ENCODE measurements at regions not wholly inside any gene's neighbourhood (a gene's known extent, or its start where the extent isn't known, plus 50 kb on each side); places are given as distances from the start of the nearest gene placed in this dataset.

- Histone ChIP-seq H3K27me3 (ENCODE audit: control insufficient read depth, insufficient read depth, low read length) (peaks cover 6% of the 10 kb centered on the region), H4K5ac (ENCODE audit: low read depth, low read length) (no peak overlapping the region), H3K9me3 (ENCODE audit: control insufficient read depth, insufficient read depth, low read length) (no peaks in the 10 kb centered on the region), H3K27ac (ENCODE audit: insufficient read depth, low read length) (no peak overlapping the region), H3K79me1 (ENCODE audit: low read depth in 1 of 2, low read length in 2 of 2) (no peaks in the 10 kb centered on the region), H2AFZ (replicated peaks; ENCODE audit: low read length, poor library complexity) (no peak overlapping the region), H3K9ac (ENCODE audit: low read depth, low read length) (no peak overlapping the region), H3K14ac (replicated peaks; ENCODE audit: low read depth, low read length) (no peak overlapping the region), H2AK9ac (replicated peaks; ENCODE audit: low read depth, low read length, poor library complexity) (no peak overlapping the region), H2BK5ac (ENCODE audit: low read depth, low read length, poor library complexity, severe bottlenecking) (no peak overlapping the region), H3K23ac (ENCODE audit: low read depth, low read length) (no peak overlapping the region), H3K4me3 (ENCODE audit: insufficient read depth, low read depth, low read length) (no peak overlapping the region), H3K4me2 (ENCODE audit: low read depth, low read length) (no peak overlapping the region), H2BK20ac (ENCODE audit: low read depth, low read length) (no peak overlapping the region), H4K91ac (ENCODE audit: insufficient read depth, low read depth, low read length) (no peak overlapping the region), H3K36me3 (ENCODE audit: control insufficient read depth, insufficient read depth, low read length) (no peaks in the 10 kb centered on the region), H3K9me1 (ENCODE audit: insufficient read depth, low read length) (peaks cover 2% of the 10 kb centered on the region; the same call in 1 of the 2 replicates), H4K8ac (ENCODE audit: low read depth in 2 of 2, low read length in 2 of 2) (no peak overlapping the region), H2BK15ac (ENCODE audit: low read depth, low read length) (no peak overlapping the region), H3K56ac (ENCODE audit: extremely low read depth, insufficient read depth, low read length) (no peak overlapping the region), H3K4ac (ENCODE audit: low read depth, low read length) (no peak overlapping the region), H3K4me1 (ENCODE audit: control insufficient read depth, insufficient read depth, low read length) (no peaks in the 10 kb centered on the region; the same call in 1 of the 2 replicates), H2BK120ac (ENCODE audit: low read depth, low read length) (no peak overlapping the region), H4K20me1 (ENCODE audit: insufficient read depth, low read length) (no peaks in the 10 kb centered on the region), H2AK5ac (ENCODE audit: low read depth, low read length) (no peak overlapping the region), H3K18ac (ENCODE audit: low read depth, low read length) (no peak overlapping the region)
- POLR2A ChIA-PET (ENCODE audit: unreplicated experiment) = no interaction called here
- CTCF ChIA-PET = no interaction called here
- peak; percentile 56 for ATAC-seq (ENCODE audit: low read depth)
- BruUV-seq (replicated peaks) = no TSS peak
- TF ChIP-seq NFE2L2 (IDR thresholded peaks at IDR 0.05; ENCODE audit: low read depth, low read length) (no peak), MAFK (IDR thresholded peaks at IDR 0.05; ENCODE audit: low read depth, low read length) (no peak), FOS (IDR thresholded peaks at IDR 0.05; ENCODE audit: low read depth, low read length) (no peak), MXI1 (IDR thresholded peaks at IDR 0.05; ENCODE audit: borderline replicate concordance, low read depth, low read length) (no peak), RAD21 (IDR thresholded peaks at IDR 0.05; ENCODE audit: low read length) (no peak), BHLHE40 (IDR thresholded peaks at IDR 0.05; ENCODE audit: low read depth, low read length) (no peak), CEBPB (IDR thresholded peaks at IDR 0.05; ENCODE audit: low read depth, low read length) (no peak), CHD1 (IDR thresholded peaks at IDR 0.05; ENCODE audit: low read depth, low read length) (no peak), ELK1 (IDR thresholded peaks at IDR 0.05; ENCODE audit: borderline replicate concordance, low read depth, low read length) (no peak), POLR2A (IDR thresholded peaks at IDR 0.05; ENCODE audit: low read depth, low read length) (no peak), RFX5 (IDR thresholded peaks at IDR 0.05; ENCODE audit: low read depth, low read length) (no peak), USF2 (IDR thresholded peaks at IDR 0.05; ENCODE audit: low read depth, low read length) (no peak), CTCF (conservative IDR thresholded peaks at IDR 0.05; ENCODE audit: low read depth, low read length) (no peak)
- intact Hi-C loops (cut with micrococcal nuclease) = no loop called here
- DNase-seq = peak; percentile 53
- dilution Hi-C loops (cut with HindIII; ENCODE audit: low sequenced_read_pairs, unreplicated experiment) = no loop called here
- in situ Hi-C loops (cut with MboI; ENCODE audit: low sequenced_read_pairs) = no loop called here
- no CpG with 5 or more reads among the region's 1 CpG for WGBS, 2 experiments (ENCODE audit: extremely low coverage in 2 of 2, insufficient read length in 1 of 2)
These were observed 50.8 kb upstream of the IFRD1 start for GRCh38 chr7:112399501-112399900.

Data from IMR-90 (cell line).